Parathyroid adenoma (tissue), 2 donors: ENCODE measurements at regions not wholly inside any gene's neighbourhood (a gene's known extent, or its start where the extent isn't known, plus 50 kb on each side); places are given as distances from the start of the nearest gene placed in this dataset.

ENCODE experiments used
- H2AFZ ChIP-seq: fragments of 300-600 bp; sonication (generic); one replicate; pipeline ENCODE4 v1.7.0; 2017; ENCODE audit warnings: antibody characterized with exemption, mild to moderate bottlenecking
- H3K27ac ChIP-seq: fragments of 300-600 bp; sonication (generic); one replicate; pipeline ENCODE4 v1.7.0; 2017
- H3K27me3 ChIP-seq: fragments of 300-600 bp; sonication (generic); one replicate; pipeline ENCODE4 v1.7.0; 2017; ENCODE audit warnings: low read length; ENCODE audit not compliant: control insufficient read depth, insufficient read depth
- H3K36me3 ChIP-seq: fragments of 300-600 bp; sonication (generic); one replicate; pipeline ENCODE4 v1.7.0; 2017; ENCODE audit warnings: low read length; ENCODE audit not compliant: control insufficient read depth, insufficient read depth
- H3K4me1 ChIP-seq: fragments of 300-600 bp; sonication (generic); one replicate; pipeline ENCODE4 v1.7.0; 2017; ENCODE audit warnings: control low read depth
- H3K4me2 ChIP-seq: fragments of 300-600 bp; sonication (generic); one replicate; pipeline ENCODE4 v1.7.0; 2017; ENCODE audit warnings: low read length
- H3K4me3 ChIP-seq: fragments of 300-600 bp; sonication (generic); one replicate; pipeline ENCODE4 v1.7.0; 2017; ENCODE audit warnings: low read depth, low read length
- H3K79me2 ChIP-seq: fragments of 300-600 bp; sonication (generic); one replicate; pipeline ENCODE4 v1.7.0; 2017; ENCODE audit warnings: control low read depth
- H3K9ac ChIP-seq: fragments of 300-600 bp; sonication (generic); one replicate; pipeline ENCODE4 v1.7.0; 2017; ENCODE audit warnings: mild to moderate bottlenecking
- H3K9me3 ChIP-seq: fragments of 300-600 bp; sonication (generic); one replicate; pipeline ENCODE4 v1.7.0; 2017; ENCODE audit warnings: low read length; ENCODE audit not compliant: control insufficient read depth
- TF ChIP-seq, protein P1 (sequence below): fragments of 300-600 bp; sonication (generic); IDR thresholded peaks from one replicate; pipeline ENCODE4 v1.7.0; 2017; ENCODE audit warnings: antibody characterized with exemption, mild to moderate bottlenecking
- donor health status: primary hyperparathyroidism.

DNA sequence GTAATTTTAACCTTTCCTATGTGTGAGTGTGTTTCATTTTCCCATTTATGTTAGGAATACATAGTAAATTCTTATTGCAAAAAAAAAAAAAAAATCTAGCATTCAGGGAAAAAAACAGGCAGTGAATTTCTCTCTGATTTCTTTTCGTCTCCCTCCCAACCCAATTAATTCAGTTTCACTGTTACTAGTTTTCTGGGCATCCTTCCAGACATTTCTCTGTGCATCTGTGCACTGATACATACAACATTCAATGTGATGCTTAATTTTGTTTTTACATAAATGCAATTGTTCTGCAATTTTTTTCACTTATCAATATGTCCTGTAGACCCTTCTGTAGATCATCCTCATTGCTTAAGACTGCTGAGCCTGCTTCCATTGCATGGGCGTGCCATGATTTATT lies 694.3 kb upstream of the TBX3 start:
- Histone ChIP-seq H3K4me2 (no peak overlapping the region), H3K4me3 (no peak overlapping the region), H3K27me3 (no peaks in the 10 kb centered on the region), H3K27ac (no peak overlapping the region), H3K36me3 (no peaks in the 10 kb centered on the region), H2AFZ (no peak overlapping the region), H3K9me3 (no peaks in the 10 kb centered on the region), H3K9ac (no peak overlapping the region), H3K4me1 (no peaks in the 10 kb centered on the region), H3K79me2 (no peaks in the 10 kb centered on the region)
- TF ChIP-seq, protein P1, sequence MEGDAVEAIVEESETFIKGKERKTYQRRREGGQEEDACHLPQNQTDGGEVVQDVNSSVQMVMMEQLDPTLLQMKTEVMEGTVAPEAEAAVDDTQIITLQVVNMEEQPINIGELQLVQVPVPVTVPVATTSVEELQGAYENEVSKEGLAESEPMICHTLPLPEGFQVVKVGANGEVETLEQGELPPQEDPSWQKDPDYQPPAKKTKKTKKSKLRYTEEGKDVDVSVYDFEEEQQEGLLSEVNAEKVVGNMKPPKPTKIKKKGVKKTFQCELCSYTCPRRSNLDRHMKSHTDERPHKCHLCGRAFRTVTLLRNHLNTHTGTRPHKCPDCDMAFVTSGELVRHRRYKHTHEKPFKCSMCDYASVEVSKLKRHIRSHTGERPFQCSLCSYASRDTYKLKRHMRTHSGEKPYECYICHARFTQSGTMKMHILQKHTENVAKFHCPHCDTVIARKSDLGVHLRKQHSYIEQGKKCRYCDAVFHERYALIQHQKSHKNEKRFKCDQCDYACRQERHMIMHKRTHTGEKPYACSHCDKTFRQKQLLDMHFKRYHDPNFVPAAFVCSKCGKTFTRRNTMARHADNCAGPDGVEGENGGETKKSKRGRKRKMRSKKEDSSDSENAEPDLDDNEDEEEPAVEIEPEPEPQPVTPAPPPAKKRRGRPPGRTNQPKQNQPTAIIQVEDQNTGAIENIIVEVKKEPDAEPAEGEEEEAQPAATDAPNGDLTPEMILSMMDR, result no peak

DNA sequence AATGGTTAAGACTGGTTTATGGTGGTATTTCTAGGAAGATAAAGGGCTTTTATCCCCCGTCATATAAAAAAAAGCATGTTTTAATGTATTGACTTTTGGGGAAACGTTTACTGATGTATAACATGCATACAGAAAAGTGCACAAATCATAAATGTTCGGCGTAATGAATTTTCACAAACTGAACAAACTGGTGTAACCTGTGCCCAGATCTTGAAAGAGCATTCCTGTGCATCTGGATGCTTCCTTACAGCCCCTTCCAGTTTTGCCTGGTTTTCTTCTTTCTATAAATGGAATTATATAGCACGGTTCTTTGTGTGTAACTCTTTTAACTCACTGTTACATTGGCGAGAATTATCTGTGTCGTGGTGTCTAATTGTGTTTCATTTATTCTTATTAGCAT lies 693.8 kb upstream of the TBX3 start:
- Histone ChIP-seq H3K36me3 (no peaks in the 10 kb centered on the region), H2AFZ (no peak overlapping the region), H3K79me2 (no peaks in the 10 kb centered on the region), H3K4me1 (no peaks in the 10 kb centered on the region), H3K27me3 (no peaks in the 10 kb centered on the region), H3K4me3 (no peak overlapping the region), H3K4me2 (no peak overlapping the region), H3K9me3 (no peaks in the 10 kb centered on the region), H3K9ac (no peak overlapping the region), H3K27ac (no peak overlapping the region)
- TF ChIP-seq, protein P1, result no peak

DNA sequence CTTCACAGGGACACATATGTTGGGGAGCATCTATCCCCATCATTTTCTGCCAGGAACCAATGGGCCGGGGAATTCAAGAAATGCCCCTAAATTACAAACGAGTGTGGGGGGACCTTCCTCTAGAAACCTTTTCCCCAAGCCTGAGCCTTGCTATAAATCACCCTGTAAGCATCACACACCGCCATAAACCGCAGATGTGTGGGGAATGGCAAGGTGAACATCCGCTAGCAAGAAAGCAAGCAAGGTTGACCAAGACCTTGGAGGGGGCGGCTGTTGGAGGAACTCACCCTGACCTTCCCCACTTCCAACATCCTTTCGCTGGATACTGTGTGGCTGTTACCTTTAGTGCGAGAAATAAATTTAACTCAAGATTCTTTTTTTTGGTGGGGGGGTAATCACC lies 693.3 kb upstream of the TBX3 start:
- Histone ChIP-seq H3K27me3 (no peaks in the 10 kb centered on the region), H3K4me3 (no peak overlapping the region), H3K36me3 (no peaks in the 10 kb centered on the region), H3K27ac (no peak overlapping the region), H3K9me3 (no peaks in the 10 kb centered on the region), H2AFZ (no peak overlapping the region), H3K4me2 (no peak overlapping the region), H3K79me2 (no peaks in the 10 kb centered on the region), H3K9ac (no peak overlapping the region), H3K4me1 (no peaks in the 10 kb centered on the region)
- TF ChIP-seq, protein P1, result no peak

DNA sequence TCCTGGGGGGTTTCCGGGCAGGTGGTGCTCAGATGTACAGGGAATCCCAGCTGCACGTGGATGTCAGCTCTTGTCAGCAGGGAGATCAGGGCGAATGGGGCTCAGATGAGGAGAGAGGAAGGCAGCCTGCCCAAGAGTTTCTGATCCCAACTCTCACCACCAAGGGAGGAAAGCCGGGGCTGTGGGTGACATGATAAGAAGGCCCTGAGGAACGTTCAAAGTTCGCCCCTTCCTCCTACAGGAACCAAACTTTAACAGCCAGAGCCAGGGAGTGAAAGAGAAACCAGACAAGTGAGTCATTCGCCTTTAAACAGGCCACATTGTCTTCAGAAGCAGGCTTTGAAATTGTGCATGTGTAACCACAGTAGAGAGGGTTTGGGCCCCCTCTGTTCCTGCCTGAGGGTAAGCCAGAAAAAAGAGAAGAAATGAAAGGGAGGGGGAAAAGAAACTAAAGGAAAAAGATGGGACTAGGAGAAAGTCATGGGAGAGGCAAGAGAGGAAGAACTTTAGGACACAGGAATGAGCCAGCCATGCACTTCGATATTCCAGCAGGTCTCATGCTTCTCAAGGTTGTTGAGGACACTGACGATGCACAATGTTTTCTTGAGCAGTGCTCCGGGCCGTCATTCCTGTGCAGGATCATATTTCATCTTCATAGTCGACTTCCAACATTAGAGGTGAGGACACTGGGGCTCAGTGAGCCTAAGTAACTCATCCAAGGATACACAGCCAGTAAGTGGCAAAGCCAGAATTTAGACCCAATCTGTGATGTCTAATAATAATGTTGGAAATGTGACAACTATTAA lies 691.4 kb upstream of the TBX3 start:
- Histone ChIP-seq H3K4me3 (no peak overlapping the region), H3K4me2 (no peak overlapping the region), H3K27ac (no peak overlapping the region), H3K9me3 (no peaks in the 10 kb centered on the region), H3K36me3 (no peaks in the 10 kb centered on the region), H3K9ac (no peak overlapping the region), H3K79me2 (no peaks in the 10 kb centered on the region), H2AFZ (no peak overlapping the region), H3K4me1 (no peaks in the 10 kb centered on the region), H3K27me3 (no peaks in the 10 kb centered on the region)
- TF ChIP-seq, protein P1, result no peak
